ENCODE measurements at regions not wholly inside any gene's neighbourhood (a gene's known extent, or its start where the extent isn't known, plus 50 kb on each side); places are given as distances from the start of the nearest gene placed in this dataset.

GRCh38 chr5:1974081-1974480, 91.4 kb upstream of the IRX4 start:
- TF ChIP-seq POLR2A (IDR thresholded peaks at IDR 0.05; ENCODE audit: low read length): no peak
- no peak for TF ChIP-seq GATA1 (IDR thresholded peaks at IDR 0.05; ENCODE audit: low read depth, low read length)
